ENCODE measurements at regions not wholly inside any gene's neighbourhood (a gene's known extent, or its start where the extent isn't known, plus 50 kb on each side); places are given as distances from the start of the nearest gene placed in this dataset.

GRCh38 chr20:48010623-48011022 is 225.3 kb upstream of the SULF2 start:
- TF ChIP-seq CTCF (IDR thresholded peaks at IDR 0.05) (no peak), POLR2A (IDR thresholded peaks at IDR 0.05) (no peak)

Measured in right lobe of liver (tissue), 4 donors.